ENCODE measurements at regions not wholly inside any gene's neighbourhood (a gene's known extent, or its start where the extent isn't known, plus 50 kb on each side); places are given as distances from the start of the nearest gene placed in this dataset.

GRCh38 chr1:117783606-117784396 lies 145.6 kb downstream of the GDAP2 start:
- no peaks in the 10 kb centered on the region for H3K27me3 ChIP-seq (ENCODE audit: low read depth)
- no peaks in the 10 kb centered on the region for H3K36me3 ChIP-seq (replicated peaks)
- DNase-seq (ENCODE audit: low spot score in 2 of 2) = no peak
- no peaks in the 10 kb centered on the region for H3K9me3 ChIP-seq
- H3K4me1 ChIP-seq = no peaks in the 10 kb centered on the region
- H3K4me3 ChIP-seq = no peak overlapping the region
- in situ Hi-C loops (cut with MboI; ENCODE audit: low sequenced_read_pairs) = no loop called here

- Histone ChIP-seq H3K4me1 (no peaks in the 10 kb centered on the region), H3K27me3 (ENCODE audit: low read depth) (no peaks in the 10 kb centered on the region), H3K4me3 (no peak overlapping the region), H3K9me3 (no peaks in the 10 kb centered on the region), H3K36me3 (replicated peaks) (no peaks in the 10 kb centered on the region)
- no peak for DNase-seq (ENCODE audit: low spot score in 2 of 2)
- in situ Hi-C loops (cut with MboI; ENCODE audit: low sequenced_read_pairs) = no loop called here
These were observed 141.4 kb downstream of the GDAP2 start for GRCh38 chr1:117788014-117788413.

GRCh38 chr1:117793413-117793812 lies 136.0 kb downstream of the GDAP2 start:
- Histone ChIP-seq H3K36me3 (replicated peaks) (no peaks in the 10 kb centered on the region), H3K9me3 (no peaks in the 10 kb centered on the region), H3K4me3 (no peak overlapping the region), H3K4me1 (no peaks in the 10 kb centered on the region), H3K27me3 (ENCODE audit: low read depth) (no peaks in the 10 kb centered on the region)
- no peak for DNase-seq (ENCODE audit: low spot score in 2 of 2)
- in situ Hi-C loops (cut with MboI; ENCODE audit: low sequenced_read_pairs) = no loop called here

GRCh38 chr1:117794073-117794472 lies 135.3 kb downstream of the GDAP2 start:
- H3K4me3 ChIP-seq = no peak overlapping the region
- H3K27me3 ChIP-seq (ENCODE audit: low read depth) = no peaks in the 10 kb centered on the region
- no peaks in the 10 kb centered on the region for H3K36me3 ChIP-seq (replicated peaks)
- DNase-seq (ENCODE audit: low spot score in 2 of 2) = no peak
- in situ Hi-C loops (cut with MboI; ENCODE audit: low sequenced_read_pairs) = no loop called here
- H3K4me1 ChIP-seq = no peaks in the 10 kb centered on the region
- no peaks in the 10 kb centered on the region for H3K9me3 ChIP-seq

- no peak for DNase-seq (ENCODE audit: low spot score in 2 of 2)
These were observed 134.2 kb downstream of the GDAP2 start for GRCh38 chr1:117795190-117795589.

GRCh38 chr1:117795792-117796191 lies 133.6 kb downstream of the GDAP2 start:
- H3K27me3 ChIP-seq (ENCODE audit: low read depth) = no peaks in the 10 kb centered on the region
- no peaks in the 10 kb centered on the region for H3K4me1 ChIP-seq
- H3K9me3 ChIP-seq = no peaks in the 10 kb centered on the region
- no peaks in the 10 kb centered on the region for H3K36me3 ChIP-seq (replicated peaks)
- DNase-seq (ENCODE audit: low spot score in 2 of 2) = no peak
- in situ Hi-C loops (cut with MboI; ENCODE audit: low sequenced_read_pairs) = no loop called here
- H3K4me3 ChIP-seq = no peak overlapping the region

More at GRCh38 chr1:117795190-117795589, 134.2 kb downstream of the GDAP2 start:
- in situ Hi-C loops (cut with MboI; ENCODE audit: low sequenced_read_pairs) = no loop called here
- Histone ChIP-seq H3K4me3 (no peak overlapping the region), H3K36me3 (replicated peaks) (no peaks in the 10 kb centered on the region), H3K4me1 (no peaks in the 10 kb centered on the region), H3K27me3 (ENCODE audit: low read depth) (no peaks in the 10 kb centered on the region), H3K9me3 (no peaks in the 10 kb centered on the region)

- Histone ChIP-seq H3K36me3 (replicated peaks) (no peaks in the 10 kb centered on the region), H3K9me3 (no peaks in the 10 kb centered on the region), H3K4me3 (no peak overlapping the region), H3K4me1 (no peaks in the 10 kb centered on the region), H3K27me3 (ENCODE audit: low read depth) (no peaks in the 10 kb centered on the region)
- in situ Hi-C loops (cut with MboI; ENCODE audit: low sequenced_read_pairs) = no loop called here
- DNase-seq (ENCODE audit: low spot score in 2 of 2) = no peak
These were observed 133.2 kb downstream of the GDAP2 start for GRCh38 chr1:117796226-117796625.

- H3K4me1 ChIP-seq = no peaks in the 10 kb centered on the region
- in situ Hi-C loops (cut with MboI; ENCODE audit: low sequenced_read_pairs) = no loop called here
- H3K9me3 ChIP-seq = no peaks in the 10 kb centered on the region
- DNase-seq (ENCODE audit: low spot score in 2 of 2) = no peak
- H3K4me3 ChIP-seq = no peak overlapping the region
- no peaks in the 10 kb centered on the region for H3K27me3 ChIP-seq (ENCODE audit: low read depth)
- H3K36me3 ChIP-seq (replicated peaks) = no peaks in the 10 kb centered on the region
These were observed 130.9 kb downstream of the GDAP2 start for GRCh38 chr1:117798550-117798949.

GRCh38 chr1:117802531-117803257 lies 126.7 kb downstream of the GDAP2 start:
- H3K36me3 ChIP-seq (replicated peaks) = no peaks in the 10 kb centered on the region
- H3K27me3 ChIP-seq (ENCODE audit: low read depth) = no peaks in the 10 kb centered on the region
- H3K4me1 ChIP-seq = no peaks in the 10 kb centered on the region
- H3K4me3 ChIP-seq = no peak overlapping the region
- DNase-seq (ENCODE audit: low spot score in 2 of 2) = no peak
- no peaks in the 10 kb centered on the region for H3K9me3 ChIP-seq
- in situ Hi-C loops (cut with MboI; ENCODE audit: low sequenced_read_pairs) = no loop called here

- Histone ChIP-seq H3K4me1 (no peaks in the 10 kb centered on the region), H3K9me3 (no peaks in the 10 kb centered on the region), H3K4me3 (no peak overlapping the region), H3K27me3 (ENCODE audit: low read depth) (no peaks in the 10 kb centered on the region), H3K36me3 (replicated peaks) (no peaks in the 10 kb centered on the region)
- in situ Hi-C loops (cut with MboI; ENCODE audit: low sequenced_read_pairs) = no loop called here
- no peak for DNase-seq (ENCODE audit: low spot score in 2 of 2)
These were observed 126.1 kb downstream of the GDAP2 start for GRCh38 chr1:117803318-117803717.

- Histone ChIP-seq H3K9me3 (no peaks in the 10 kb centered on the region), H3K4me3 (no peak overlapping the region), H3K36me3 (replicated peaks) (no peaks in the 10 kb centered on the region), H3K27me3 (ENCODE audit: low read depth) (no peaks in the 10 kb centered on the region), H3K4me1 (no peaks in the 10 kb centered on the region)
- no peak for DNase-seq (ENCODE audit: low spot score in 2 of 2)
- in situ Hi-C loops (cut with MboI; ENCODE audit: low sequenced_read_pairs) = no loop called here
These were observed 119.7 kb downstream of the GDAP2 start for GRCh38 chr1:117809764-117810163.

GRCh38 chr1:117810553-117810952 lies 118.9 kb downstream of the GDAP2 start:
- in situ Hi-C loops (cut with MboI; ENCODE audit: low sequenced_read_pairs) = no loop called here

GRCh38 chr1:117812869-117813511 lies 116.4 kb downstream of the GDAP2 start:
- Histone ChIP-seq H3K27me3 (ENCODE audit: low read depth) (no peaks in the 10 kb centered on the region), H3K9me3 (no peaks in the 10 kb centered on the region), H3K4me1 (no peaks in the 10 kb centered on the region), H3K36me3 (replicated peaks) (no peaks in the 10 kb centered on the region), H3K4me3 (no peak overlapping the region)
- no peak for DNase-seq (ENCODE audit: low spot score in 2 of 2)
- in situ Hi-C loops (cut with MboI; ENCODE audit: low sequenced_read_pairs) = no loop called here

More at GRCh38 chr1:117810553-117810952, 118.9 kb downstream of the GDAP2 start:
- Histone ChIP-seq H3K9me3 (no peaks in the 10 kb centered on the region), H3K36me3 (replicated peaks) (no peaks in the 10 kb centered on the region), H3K4me1 (no peaks in the 10 kb centered on the region), H3K4me3 (no peak overlapping the region), H3K27me3 (ENCODE audit: low read depth) (no peaks in the 10 kb centered on the region)
- DNase-seq (ENCODE audit: low spot score in 2 of 2) = no peak
